ENCODE measurements at regions not wholly inside any gene's neighbourhood (a gene's known extent, or its start where the extent isn't known, plus 50 kb on each side); places are given as distances from the start of the nearest gene placed in this dataset.

GRCh38 chr4:127082986-127083385 is 549.8 kb upstream of the INTU start:
- no peak for DNase-seq (ENCODE audit: extremely low spot score in 2 of 2)
- H3K9me3 ChIP-seq: no peaks in the 10 kb centered on the region
- H3K4me3 ChIP-seq: no peak overlapping the region
- H3K27me3 ChIP-seq: no peaks in the 10 kb centered on the region
- H3K36me3 ChIP-seq: no peaks in the 10 kb centered on the region
- TF ChIP-seq POLR2AphosphoS5 (IDR thresholded peaks at IDR 0.05; ENCODE audit: insufficient read depth in 1 of 2, low read depth in 1 of 2) (no peak), POLR2A (IDR thresholded peaks at IDR 0.05) (no peak), CTCF (IDR thresholded peaks at IDR 0.05) (no peak)
- H3K27ac ChIP-seq: no peak overlapping the region
- intact Hi-C loops (cut with DNase I): no loop called here
- no peaks in the 10 kb centered on the region for H3K4me1 ChIP-seq

GRCh38 chr4:127084666-127085065 is 548.1 kb upstream of the INTU start:
- TF ChIP-seq POLR2A (IDR thresholded peaks at IDR 0.05): no peak
- TF ChIP-seq POLR2AphosphoS5 (IDR thresholded peaks at IDR 0.05; ENCODE audit: insufficient read depth in 1 of 2, low read depth in 1 of 2): no peak
- TF ChIP-seq CTCF (IDR thresholded peaks at IDR 0.05): no peak
- no peak overlapping the region for H3K4me3 ChIP-seq
- H3K9me3 ChIP-seq: no peaks in the 10 kb centered on the region
- no peaks in the 10 kb centered on the region for H3K4me1 ChIP-seq
- DNase-seq (ENCODE audit: extremely low spot score in 2 of 2): no peak
- H3K27ac ChIP-seq: no peak overlapping the region
- H3K27me3 ChIP-seq: no peaks in the 10 kb centered on the region
- H3K36me3 ChIP-seq: no peaks in the 10 kb centered on the region
- intact Hi-C loops (cut with DNase I): no loop called here

- Histone ChIP-seq H3K4me1 (no peaks in the 10 kb centered on the region), H3K9me3 (no peaks in the 10 kb centered on the region), H3K27ac (no peak overlapping the region), H3K4me3 (no peak overlapping the region), H3K27me3 (no peaks in the 10 kb centered on the region), H3K36me3 (no peaks in the 10 kb centered on the region)
- no peak for TF ChIP-seq POLR2AphosphoS5 (IDR thresholded peaks at IDR 0.05; ENCODE audit: insufficient read depth in 1 of 2, low read depth in 1 of 2)
- no peak for TF ChIP-seq CTCF (IDR thresholded peaks at IDR 0.05)
- no peak for TF ChIP-seq POLR2A (IDR thresholded peaks at IDR 0.05)
- no peak for DNase-seq (ENCODE audit: extremely low spot score in 2 of 2)
- intact Hi-C loops (cut with DNase I): no loop called here
Measured at GRCh38 chr4:127097061-127097460, 535.7 kb upstream of the INTU start.

GRCh38 chr4:127102361-127102760 is 530.4 kb upstream of the INTU start:
- H3K27me3 ChIP-seq: no peaks in the 10 kb centered on the region
- no peaks in the 10 kb centered on the region for H3K36me3 ChIP-seq
- no peak for DNase-seq (ENCODE audit: extremely low spot score in 2 of 2)
- TF ChIP-seq CTCF (IDR thresholded peaks at IDR 0.05): no peak
- TF ChIP-seq POLR2A (IDR thresholded peaks at IDR 0.05): no peak
- TF ChIP-seq POLR2AphosphoS5 (IDR thresholded peaks at IDR 0.05; ENCODE audit: insufficient read depth in 1 of 2, low read depth in 1 of 2): no peak
- no peaks in the 10 kb centered on the region for H3K9me3 ChIP-seq
- no peak overlapping the region for H3K4me3 ChIP-seq
- intact Hi-C loops (cut with DNase I): no loop called here
- no peaks in the 10 kb centered on the region for H3K4me1 ChIP-seq
- no peak overlapping the region for H3K27ac ChIP-seq

- Histone ChIP-seq H3K27ac (no peak overlapping the region), H3K27me3 (no peaks in the 10 kb centered on the region), H3K4me3 (no peak overlapping the region), H3K4me1 (no peaks in the 10 kb centered on the region), H3K9me3 (no peaks in the 10 kb centered on the region), H3K36me3 (no peaks in the 10 kb centered on the region)
- no peak for TF ChIP-seq CTCF (IDR thresholded peaks at IDR 0.05)
- TF ChIP-seq POLR2A (IDR thresholded peaks at IDR 0.05): no peak
- no peak for TF ChIP-seq POLR2AphosphoS5 (IDR thresholded peaks at IDR 0.05; ENCODE audit: insufficient read depth in 1 of 2, low read depth in 1 of 2)
- no peak for DNase-seq (ENCODE audit: extremely low spot score in 2 of 2)
- intact Hi-C loops (cut with DNase I): no loop called here
Measured at GRCh38 chr4:127103681-127104115, 529.1 kb upstream of the INTU start.
